Activated CD4-positive, alpha-beta T cell treated with anti-CD3 and anti-CD28 coated beads, Interleukin-2, amount 10 ng/mL, durations not matched to agents 24 days and 14 days (primary cell): ENCODE measurements at regions not wholly inside any gene's neighbourhood (a gene's known extent, or its start where the extent isn't known, plus 50 kb on each side); places are given as distances from the start of the nearest gene placed in this dataset.

Experiments
- DNase-seq: peaks from one replicate; pipeline ENCODE4 v3.0.0; 2022
- H3K27ac Mint-ChIP-seq: one replicate; pipeline ENCODE4 v1.8.0; 2022; ENCODE audit warnings: mild to moderate bottlenecking, mixed read lengths
- H3K27me3 Mint-ChIP-seq: one replicate; pipeline ENCODE4 v1.8.0; 2022; ENCODE audit warnings: mixed read lengths
- H3K36me3 Mint-ChIP-seq: one replicate; pipeline ENCODE4 v1.8.0; 2022; ENCODE audit warnings: low read depth, mild to moderate bottlenecking, mixed read lengths
- H3K4me1 Mint-ChIP-seq: one replicate; pipeline ENCODE4 v1.8.0; 2021; ENCODE audit warnings: mixed read lengths
- H3K4me3 Mint-ChIP-seq: one replicate; pipeline ENCODE4 v1.8.0; 2022; ENCODE audit warnings: mild to moderate bottlenecking, moderate library complexity, mixed read lengths
- H3K9me3 Mint-ChIP-seq: one replicate; pipeline ENCODE4 v1.8.0; 2021; ENCODE audit warnings: mixed read lengths
- intact Hi-C: fragments of 100-400 bp; cut with micrococcal nuclease; formaldehyde crosslinking; loops from one replicate; pipeline ENCODE4 v1.15.1; 2023

- H3K27me3 Mint-ChIP-seq, result peaks cover 23% of the 10 kb centered on the region
- H3K27ac Mint-ChIP-seq, result no peak overlapping the region
- no peak overlapping the region for H3K4me3 Mint-ChIP-seq
- DNase-seq, result no peak
- no peaks in the 10 kb centered on the region for H3K4me1 Mint-ChIP-seq
- intact Hi-C loops, result no loop called here
- H3K9me3 Mint-ChIP-seq, result no peaks in the 10 kb centered on the region
- H3K36me3 Mint-ChIP-seq, result no peaks in the 10 kb centered on the region
Measured at GRCh38 chr14:66076176-66076575, 410.0 kb upstream of the CCDC196 start.

GRCh38 chr14:66078006-66078405 lies 408.2 kb upstream of the CCDC196 start:
- Mint-ChIP-seq H3K9me3 (no peaks in the 10 kb centered on the region), H3K4me1 (no peaks in the 10 kb centered on the region), H3K36me3 (no peaks in the 10 kb centered on the region), H3K27ac (no peak overlapping the region), H3K27me3 (peaks cover 22% of the 10 kb centered on the region), H3K4me3 (no peak overlapping the region)
- intact Hi-C loops, result no loop called here
- DNase-seq, result no peak

- H3K4me1 Mint-ChIP-seq, result no peaks in the 10 kb centered on the region
- H3K27me3 Mint-ChIP-seq, result peaks cover 27% of the 10 kb centered on the region
Measured at GRCh38 chr14:66081594-66082376, 404.4 kb upstream of the CCDC196 start.

GRCh38 chr14:66085224-66085623 lies 400.9 kb upstream of the CCDC196 start:
- Mint-ChIP-seq H3K4me1 (no peaks in the 10 kb centered on the region), H3K27me3 (peaks cover 28% of the 10 kb centered on the region), H3K9me3 (no peaks in the 10 kb centered on the region), H3K27ac (no peak overlapping the region), H3K4me3 (no peak overlapping the region), H3K36me3 (no peaks in the 10 kb centered on the region)
- DNase-seq, result no peak
- intact Hi-C loops, result no loop called here

More at GRCh38 chr14:66081594-66082376, 404.4 kb upstream of the CCDC196 start:
- no peak overlapping the region for H3K27ac Mint-ChIP-seq
- intact Hi-C loops, result no loop called here
- no peaks in the 10 kb centered on the region for H3K36me3 Mint-ChIP-seq
- DNase-seq, result no peak
- H3K9me3 Mint-ChIP-seq, result no peaks in the 10 kb centered on the region
- no peak overlapping the region for H3K4me3 Mint-ChIP-seq

GRCh38 chr14:66085665-66086064 lies 400.5 kb upstream of the CCDC196 start:
- no peak for DNase-seq
- no peaks in the 10 kb centered on the region for H3K9me3 Mint-ChIP-seq
- H3K36me3 Mint-ChIP-seq, result no peaks in the 10 kb centered on the region
- intact Hi-C loops, result no loop called here
- no peak overlapping the region for H3K4me3 Mint-ChIP-seq
- H3K4me1 Mint-ChIP-seq, result no peaks in the 10 kb centered on the region
- H3K27ac Mint-ChIP-seq, result no peak overlapping the region
- peaks cover 25% of the 10 kb centered on the region for H3K27me3 Mint-ChIP-seq

- no peak for DNase-seq
- no peak overlapping the region for H3K27ac Mint-ChIP-seq
- no peaks in the 10 kb centered on the region for H3K36me3 Mint-ChIP-seq
- H3K4me3 Mint-ChIP-seq, result no peak overlapping the region
- peaks cover 26% of the 10 kb centered on the region for H3K27me3 Mint-ChIP-seq
- H3K4me1 Mint-ChIP-seq, result no peaks in the 10 kb centered on the region
- intact Hi-C loops, result no loop called here
- H3K9me3 Mint-ChIP-seq, result no peaks in the 10 kb centered on the region
Measured at GRCh38 chr14:66087231-66087630, 398.9 kb upstream of the CCDC196 start.

GRCh38 chr14:66088656-66089055 lies 397.5 kb upstream of the CCDC196 start:
- H3K27ac Mint-ChIP-seq, result no peak overlapping the region
- H3K36me3 Mint-ChIP-seq, result no peaks in the 10 kb centered on the region
- DNase-seq, result no peak
- intact Hi-C loops, result no loop called here
- H3K27me3 Mint-ChIP-seq, result peaks cover 26% of the 10 kb centered on the region
- no peaks in the 10 kb centered on the region for H3K4me1 Mint-ChIP-seq
- no peaks in the 10 kb centered on the region for H3K9me3 Mint-ChIP-seq
- no peak overlapping the region for H3K4me3 Mint-ChIP-seq

GRCh38 chr14:66092206-66092605 lies 394.0 kb upstream of the CCDC196 start:
- H3K27ac Mint-ChIP-seq, result no peak overlapping the region
- intact Hi-C loops, result no loop called here
- DNase-seq, result no peak
- H3K36me3 Mint-ChIP-seq, result no peaks in the 10 kb centered on the region
- H3K27me3 Mint-ChIP-seq, result peaks cover 29% of the 10 kb centered on the region
- H3K4me1 Mint-ChIP-seq, result no peaks in the 10 kb centered on the region
- no peak overlapping the region for H3K4me3 Mint-ChIP-seq
- no peaks in the 10 kb centered on the region for H3K9me3 Mint-ChIP-seq

GRCh38 chr14:66092748-66093147 lies 393.4 kb upstream of the CCDC196 start:
- DNase-seq, result no peak
- Mint-ChIP-seq H3K4me1 (no peaks in the 10 kb centered on the region), H3K27me3 (peaks cover 31% of the 10 kb centered on the region), H3K27ac (no peak overlapping the region), H3K4me3 (no peak overlapping the region), H3K36me3 (no peaks in the 10 kb centered on the region), H3K9me3 (no peaks in the 10 kb centered on the region)
- intact Hi-C loops, result no loop called here

GRCh38 chr14:66094001-66094727 lies 392.0 kb upstream of the CCDC196 start:
- Mint-ChIP-seq H3K4me3 (no peak overlapping the region), H3K4me1 (no peaks in the 10 kb centered on the region), H3K27ac (no peak overlapping the region), H3K27me3 (peaks cover 26% of the 10 kb centered on the region), H3K9me3 (no peaks in the 10 kb centered on the region), H3K36me3 (no peaks in the 10 kb centered on the region)
- DNase-seq, result no peak
- intact Hi-C loops, result no loop called here

GRCh38 chr14:66099451-66099850 lies 386.7 kb upstream of the CCDC196 start:
- no peaks in the 10 kb centered on the region for H3K36me3 Mint-ChIP-seq
- no peak overlapping the region for H3K4me3 Mint-ChIP-seq
- H3K27ac Mint-ChIP-seq, result no peak overlapping the region
- no peak for DNase-seq
- no peaks in the 10 kb centered on the region for H3K9me3 Mint-ChIP-seq
- intact Hi-C loops, result no loop called here
- peaks cover 26% of the 10 kb centered on the region for H3K27me3 Mint-ChIP-seq
- peaks cover 4% of the 10 kb centered on the region for H3K4me1 Mint-ChIP-seq

- H3K27ac Mint-ChIP-seq, result no peak overlapping the region
- H3K4me3 Mint-ChIP-seq, result no peak overlapping the region
- H3K36me3 Mint-ChIP-seq, result no peaks in the 10 kb centered on the region
- intact Hi-C loops, result no loop called here
- H3K4me1 Mint-ChIP-seq, result peaks cover 4% of the 10 kb centered on the region
- DNase-seq, result no peak
- H3K9me3 Mint-ChIP-seq, result no peaks in the 10 kb centered on the region
- H3K27me3 Mint-ChIP-seq, result peaks cover 26% of the 10 kb centered on the region
Measured at GRCh38 chr14:66099931-66100330, 386.2 kb upstream of the CCDC196 start.

- Mint-ChIP-seq H3K27me3 (peaks cover 16% of the 10 kb centered on the region), H3K9me3 (no peaks in the 10 kb centered on the region), H3K36me3 (no peaks in the 10 kb centered on the region), H3K27ac (no peak overlapping the region), H3K4me3 (no peak overlapping the region), H3K4me1 (peaks cover 11% of the 10 kb centered on the region)
- DNase-seq, result no peak
- intact Hi-C loops, result no loop called here
Measured at GRCh38 chr14:66101662-66102061, 384.5 kb upstream of the CCDC196 start.

- H3K27me3 Mint-ChIP-seq, result peaks cover 6% of the 10 kb centered on the region
- H3K9me3 Mint-ChIP-seq, result no peaks in the 10 kb centered on the region
Measured at GRCh38 chr14:66104486-66104885, 381.7 kb upstream of the CCDC196 start.

More at GRCh38 chr14:66104486-66104885, 381.7 kb upstream of the CCDC196 start:
- H3K27ac Mint-ChIP-seq, result no peak overlapping the region
- H3K4me1 Mint-ChIP-seq, result peaks cover 11% of the 10 kb centered on the region
- intact Hi-C loops, result no loop called here
- no peak for DNase-seq
- H3K36me3 Mint-ChIP-seq, result no peaks in the 10 kb centered on the region
- H3K4me3 Mint-ChIP-seq, result no peak overlapping the region
